Effector memory CD4-positive, alpha-beta T cell (primary cell): ENCODE measurements at regions not wholly inside any gene's neighbourhood (a gene's known extent, or its start where the extent isn't known, plus 50 kb on each side); places are given as distances from the start of the nearest gene placed in this dataset.
"Not testable (repeated sequence)": the region's sequence is repeated elsewhere in the genome, so short reads cannot be mapped to it uniquely, and the experiment has no call there.

Experiments
- DNase-seq, 3 donors: peaks; one replicate each; pipeline ENCODE4 v3.0.0-alpha.2; 2020
- H3K27ac ChIP-seq: 2 replicates; pipeline ENCODE4 v1.7.0; 2013; ENCODE audit warnings: mild to moderate bottlenecking, low read length, moderate library complexity; ENCODE audit not compliant: insufficient read depth, poor library complexity, severe bottlenecking
- H3K27me3 ChIP-seq: replicated peaks from 2 replicates; pipeline ENCODE4 v1.7.0; 2013; ENCODE audit warnings: mild to moderate bottlenecking, low read length; ENCODE audit not compliant: insufficient read depth, control insufficient read depth, poor library complexity, severe bottlenecking
- H3K36me3 ChIP-seq: 2 replicates; pipeline ENCODE4 v1.7.0; 2013; ENCODE audit warnings: mild to moderate bottlenecking, low read length, moderate library complexity; ENCODE audit not compliant: control insufficient read depth, insufficient read depth
- H3K4me1 ChIP-seq: 2 replicates; pipeline ENCODE4 v1.7.0; 2013; ENCODE audit warnings: low read length, mild to moderate bottlenecking; ENCODE audit not compliant: control insufficient read depth, insufficient read depth, poor library complexity, severe bottlenecking
- H3K4me3 ChIP-seq: 2 replicates; pipeline ENCODE4 v1.7.0; 2013; ENCODE audit warnings: low read length, low read depth, mild to moderate bottlenecking; ENCODE audit not compliant: insufficient read depth, poor library complexity, severe bottlenecking
- H3K9me3 ChIP-seq: 2 replicates; pipeline ENCODE4 v1.7.0; 2013; ENCODE audit warnings: mild to moderate bottlenecking, low read length, moderate library complexity; ENCODE audit not compliant: control insufficient read depth

DNA sequence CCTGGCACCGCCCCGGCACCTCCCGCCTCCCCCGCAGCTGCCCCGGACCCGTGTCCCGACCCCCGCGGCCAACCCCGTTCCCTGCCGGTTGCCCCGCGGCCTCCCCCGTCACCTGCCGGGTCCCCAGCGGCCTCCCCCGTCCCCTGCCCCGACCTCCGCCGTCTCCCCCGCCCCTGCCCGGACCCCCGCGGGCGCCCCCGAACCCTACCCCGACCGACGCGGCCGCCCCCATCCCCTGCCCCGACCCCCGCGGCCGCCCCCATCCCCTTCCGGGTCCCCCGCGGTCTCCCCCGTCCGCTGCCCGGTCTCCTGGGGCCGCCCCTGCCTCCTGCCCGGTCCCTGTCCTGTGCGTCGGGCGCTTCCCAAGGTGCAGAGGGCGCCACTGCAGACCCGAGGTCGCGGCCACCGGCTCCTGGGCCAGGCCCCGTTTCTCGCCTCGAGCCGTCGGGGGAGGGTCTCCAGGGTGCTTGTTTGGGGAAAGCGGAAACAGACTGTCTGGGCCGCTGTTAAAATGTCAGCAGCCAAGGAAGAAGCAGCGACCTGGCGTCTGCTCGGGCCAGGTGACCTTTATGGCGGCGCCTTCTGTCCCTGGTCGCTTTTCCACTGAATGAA, 51.6 kb upstream of the APOD start:
- not testable (repeated sequence) for DNase-seq, H3K36me3 ChIP-seq

DNA sequence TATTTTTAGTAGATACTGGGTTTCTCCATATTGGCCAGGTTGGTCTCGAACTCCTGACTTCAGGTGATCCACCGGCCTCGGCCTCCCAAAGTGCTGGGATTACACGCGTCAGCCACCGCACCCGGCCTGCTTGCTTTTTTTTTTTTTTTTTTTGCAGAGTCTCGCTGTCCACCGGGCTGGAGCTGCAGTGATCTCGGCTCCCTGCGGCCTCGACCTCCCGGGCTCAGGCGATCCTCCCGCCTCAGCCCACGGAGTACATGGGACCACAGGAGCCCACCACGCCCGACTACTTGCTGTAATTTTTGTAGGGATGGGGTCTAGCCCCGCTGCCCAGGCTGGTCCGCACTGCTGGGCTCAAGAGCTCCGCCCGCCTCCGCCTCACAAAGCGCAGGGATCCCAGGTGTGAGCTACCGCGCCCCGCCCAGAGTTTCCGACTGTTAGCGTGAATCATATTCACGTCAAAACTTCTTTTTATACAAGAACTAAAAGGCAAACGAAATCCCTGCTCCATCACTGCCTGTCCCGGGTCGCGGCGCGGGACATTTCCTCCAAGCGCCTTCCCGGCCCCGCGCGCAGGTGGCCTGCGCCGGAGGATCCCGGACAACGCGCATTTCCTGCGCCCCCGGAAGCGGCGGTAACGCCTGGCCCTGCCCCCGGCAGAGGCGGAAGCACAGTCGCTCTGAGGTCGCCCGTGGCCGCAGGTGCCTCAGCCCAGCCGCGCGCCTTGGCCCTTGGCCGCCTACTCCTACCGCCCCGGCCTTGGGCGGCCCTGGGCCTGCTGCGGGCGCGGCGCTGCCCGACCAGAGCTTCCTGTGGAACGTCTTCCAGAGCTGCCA, 50.9 kb upstream of the APOD start:
- peak overlapping the region; percentile 50 for H3K4me3 ChIP-seq
- not testable (repeated sequence) for H3K36me3 ChIP-seq, H3K9me3 ChIP-seq, H3K27ac ChIP-seq, H3K27me3 ChIP-seq, H3K4me1 ChIP-seq
- peak; percentile 10 to 33 (median 31) for DNase-seq

More for the DNA sequence above, 51.6 kb upstream of the APOD start:
- H3K27me3 ChIP-seq, H3K9me3 ChIP-seq, H3K4me1 ChIP-seq, H3K27ac ChIP-seq, H3K4me3 ChIP-seq: not testable (repeated sequence)
